ENCODE measurements at regions not wholly inside any gene's neighbourhood (a gene's known extent, or its start where the extent isn't known, plus 50 kb on each side); places are given as distances from the start of the nearest gene placed in this dataset.

GRCh38 chr1:244113532-244114320, 62.6 kb downstream of the ZBTB18 start:
- intact Hi-C loops (cut with DNase I), result no loop called here
- no peak for DNase-seq
- H3K4me1 ChIP-seq (ENCODE audit: control insufficient read depth in 2 of 3, insufficient read depth in 2 of 3, low read depth in 1 of 3, low read length in 3 of 3), result no peaks in the 10 kb centered on the region
- no peaks in the 10 kb centered on the region for H3K9me3 ChIP-seq (ENCODE audit: control insufficient read depth in 2 of 3, insufficient read depth in 1 of 3, low read length in 3 of 3)
- H3K27me3 ChIP-seq (ENCODE audit: control insufficient read depth, insufficient read depth, low read length), result no peaks in the 10 kb centered on the region
- no peak overlapping the region for H3K9ac ChIP-seq (ENCODE audit: low read length in 3 of 3)
- no peak for TF ChIP-seq CTCF (IDR thresholded peaks at IDR 0.05; ENCODE audit: borderline replicate concordance, extremely low read depth, insufficient read depth)
- no peak overlapping the region for H3K27ac ChIP-seq (ENCODE audit: low read depth in 2 of 2, low read length in 2 of 2)
- H3K4me3 ChIP-seq (ENCODE audit: low read length in 3 of 3), result no peak overlapping the region
- H3K36me3 ChIP-seq (ENCODE audit: control insufficient read depth in 2 of 3, insufficient read depth in 3 of 3, low read length in 3 of 3), result no peaks in the 10 kb centered on the region
- FAIRE-seq, result no peak

DNA sequence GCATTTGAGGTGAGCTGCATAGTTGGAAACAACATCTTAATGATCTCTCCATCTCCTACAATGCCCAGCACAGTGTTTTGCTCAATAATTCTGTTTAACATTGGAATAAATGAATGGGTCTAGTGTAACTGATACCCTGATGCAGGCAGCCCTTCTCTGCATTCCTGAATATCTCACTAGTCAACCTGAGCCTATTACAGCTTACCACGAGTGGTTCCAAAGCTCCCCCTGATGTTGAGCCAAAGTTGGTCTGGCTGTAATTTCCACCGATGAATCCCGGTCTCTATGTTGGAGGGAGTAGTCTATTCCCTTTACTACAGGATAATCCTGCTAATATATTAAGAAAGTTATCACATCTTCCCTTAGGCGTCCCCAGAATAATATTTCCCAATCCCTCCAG, 63.8 kb downstream of the ZBTB18 start:
- Histone ChIP-seq H3K4me3 (ENCODE audit: low read length in 3 of 3) (no peak overlapping the region), H3K27ac (ENCODE audit: low read depth in 2 of 2, low read length in 2 of 2) (no peak overlapping the region), H3K9me3 (ENCODE audit: control insufficient read depth in 2 of 3, insufficient read depth in 1 of 3, low read length in 3 of 3) (no peaks in the 10 kb centered on the region), H3K27me3 (ENCODE audit: control insufficient read depth, insufficient read depth, low read length) (no peaks in the 10 kb centered on the region), H3K9ac (ENCODE audit: low read length in 3 of 3) (no peak overlapping the region), H3K36me3 (ENCODE audit: control insufficient read depth in 2 of 3, insufficient read depth in 3 of 3, low read length in 3 of 3) (no peaks in the 10 kb centered on the region), H3K4me1 (ENCODE audit: control insufficient read depth in 2 of 3, insufficient read depth in 2 of 3, low read depth in 1 of 3, low read length in 3 of 3) (no peaks in the 10 kb centered on the region)
- TF ChIP-seq CTCF (IDR thresholded peaks at IDR 0.05; ENCODE audit: borderline replicate concordance, extremely low read depth, insufficient read depth), result no peak
- DNase-seq (peak in 2 of 5 donors; percentile 54 to 55), FAIRE-seq (no peak)
- intact Hi-C loops (cut with DNase I), result no loop called here

DNA sequence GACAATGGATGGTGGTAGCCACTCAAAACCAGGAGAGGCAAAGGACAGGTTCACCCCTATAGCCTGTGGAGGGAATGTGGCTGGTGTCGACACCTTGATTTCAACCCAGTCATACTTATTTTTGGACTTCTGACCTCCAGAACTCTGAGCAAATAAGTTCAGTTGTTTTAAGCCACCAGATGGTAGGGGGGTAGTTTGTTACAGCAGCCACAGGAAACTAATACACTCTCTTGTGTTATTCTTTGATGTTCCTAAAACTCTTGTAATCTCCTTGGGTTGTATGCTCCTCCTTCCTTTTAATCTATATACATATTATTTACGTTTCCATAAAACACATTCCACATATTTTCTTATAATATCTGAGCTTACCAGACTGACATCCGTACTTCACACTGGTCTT, 65.9 kb downstream of the ZBTB18 start:
- DNase-seq, result no peak
- FAIRE-seq, result no peak

More for the DNA sequence above, 65.9 kb downstream of the ZBTB18 start:
- no peak for TF ChIP-seq CTCF (IDR thresholded peaks at IDR 0.05; ENCODE audit: borderline replicate concordance, extremely low read depth, insufficient read depth)
- Histone ChIP-seq H3K4me3 (ENCODE audit: low read length in 3 of 3) (no peak overlapping the region), H3K9ac (ENCODE audit: low read length in 3 of 3) (no peak overlapping the region), H3K36me3 (ENCODE audit: control insufficient read depth in 2 of 3, insufficient read depth in 3 of 3, low read length in 3 of 3) (no peaks in the 10 kb centered on the region), H3K4me1 (ENCODE audit: control insufficient read depth in 2 of 3, insufficient read depth in 2 of 3, low read depth in 1 of 3, low read length in 3 of 3) (no peaks in the 10 kb centered on the region), H3K9me3 (ENCODE audit: control insufficient read depth in 2 of 3, insufficient read depth in 1 of 3, low read length in 3 of 3) (no peaks in the 10 kb centered on the region), H3K27ac (ENCODE audit: low read depth in 2 of 2, low read length in 2 of 2) (no peak overlapping the region), H3K27me3 (ENCODE audit: control insufficient read depth, insufficient read depth, low read length) (no peaks in the 10 kb centered on the region)
- intact Hi-C loops (cut with DNase I), result no loop called here

Measured in kidney (tissue), 13 donors.